ENCODE measurements at regions not wholly inside any gene's neighbourhood (a gene's known extent, or its start where the extent isn't known, plus 50 kb on each side); places are given as distances from the start of the nearest gene placed in this dataset.

- no peak for DNase-seq
These were observed 207.1 kb downstream of the NFATC2 start for GRCh38 chr20:51335329-51335841.

- no peak for DNase-seq
These were observed 207.9 kb downstream of the NFATC2 start for GRCh38 chr20:51334609-51335008.

GRCh38 chr20:51333971-51334370 is 208.5 kb downstream of the NFATC2 start:
- DNase-seq = no peak

- no peak for DNase-seq
These were observed 209.1 kb downstream of the NFATC2 start for GRCh38 chr20:51333446-51333845.

- DNase-seq = no peak
These were observed 211.0 kb downstream of the NFATC2 start for GRCh38 chr20:51331481-51331880.

- DNase-seq = no peak
These were observed 212.7 kb downstream of the NFATC2 start for GRCh38 chr20:51329845-51330244.

GRCh38 chr20:51327251-51327841 is 215.2 kb downstream of the NFATC2 start:
- DNase-seq = no peak

- DNase-seq = peak in 1 of 2 experiments; percentile 36
These were observed 216.2 kb downstream of the NFATC2 start for GRCh38 chr20:51326201-51326819.

GRCh38 chr20:51322164-51322707 is 220.3 kb downstream of the NFATC2 start:
- DNase-seq = no peak

- no peak for DNase-seq
These were observed 221.0 kb downstream of the NFATC2 start for GRCh38 chr20:51321343-51322163.

- DNase-seq = no peak
These were observed 223.0 kb downstream of the NFATC2 start for GRCh38 chr20:51319522-51319921.

- DNase-seq = peak in 1 of 2 experiments; percentile 35
These were observed 224.2 kb downstream of the NFATC2 start for GRCh38 chr20:51318058-51318949.

- DNase-seq = no peak
These were observed 227.1 kb downstream of the NFATC2 start for GRCh38 chr20:51315390-51315789.

- no peak for DNase-seq
These were observed 229.1 kb downstream of the NFATC2 start for GRCh38 chr20:51313358-51313827.

GRCh38 chr20:51312480-51312783 is 230.1 kb downstream of the NFATC2 start:
- DNase-seq = no peak

GRCh38 chr20:51311636-51312479 is 230.7 kb downstream of the NFATC2 start:
- DNase-seq = no peak

GRCh38 chr20:51310216-51310615 is 232.3 kb downstream of the NFATC2 start:
- no peak for DNase-seq

GRCh38 chr20:51309128-51309527 is 233.4 kb downstream of the NFATC2 start:
- no peak for DNase-seq

- DNase-seq = peak; percentile 57 to 60
These were observed 235.8 kb downstream of the NFATC2 start for GRCh38 chr20:51306521-51307358.

GRCh38 chr20:51306081-51306480 is 236.4 kb downstream of the NFATC2 start:
- no peak for DNase-seq

All from NCI-H1930 (cell line).